ENCODE measurements at regions not wholly inside any gene's neighbourhood (a gene's known extent, or its start where the extent isn't known, plus 50 kb on each side); places are given as distances from the start of the nearest gene placed in this dataset.
"Not testable (repeated sequence)": the region's sequence is repeated elsewhere in the genome, so short reads cannot be mapped to it uniquely, and the experiment has no call there.

GRCh38 chr13:62489731-62490130 is 1074.1 kb upstream of the PCDH20 start:
- no peak for DNase-seq

- DNase-seq, result no peak
These were observed 1068.1 kb upstream of the PCDH20 start for GRCh38 chr13:62483774-62484173.

GRCh38 chr13:62482351-62482750 is 1066.7 kb upstream of the PCDH20 start:
- DNase-seq, result no peak

DNA sequence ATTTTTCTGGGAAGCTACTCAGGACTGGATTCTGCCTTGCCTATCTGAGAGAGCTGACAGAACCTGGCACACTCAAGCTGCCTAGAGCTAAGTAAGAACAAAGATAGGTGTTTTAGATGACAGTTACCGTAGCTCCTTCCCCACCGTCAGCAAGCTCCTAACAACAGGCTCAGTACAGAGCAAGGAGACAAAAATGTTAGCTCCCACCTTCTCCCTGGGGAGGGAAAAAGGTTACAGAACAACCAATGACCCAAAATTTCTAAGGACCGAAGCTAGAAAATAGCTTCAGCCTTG is 1058.2 kb upstream of the PCDH20 start:
- DNase-seq, result no peak

GRCh38 chr13:62473190-62473943 is 1057.7 kb upstream of the PCDH20 start:
- DNase-seq, result no peak

DNA sequence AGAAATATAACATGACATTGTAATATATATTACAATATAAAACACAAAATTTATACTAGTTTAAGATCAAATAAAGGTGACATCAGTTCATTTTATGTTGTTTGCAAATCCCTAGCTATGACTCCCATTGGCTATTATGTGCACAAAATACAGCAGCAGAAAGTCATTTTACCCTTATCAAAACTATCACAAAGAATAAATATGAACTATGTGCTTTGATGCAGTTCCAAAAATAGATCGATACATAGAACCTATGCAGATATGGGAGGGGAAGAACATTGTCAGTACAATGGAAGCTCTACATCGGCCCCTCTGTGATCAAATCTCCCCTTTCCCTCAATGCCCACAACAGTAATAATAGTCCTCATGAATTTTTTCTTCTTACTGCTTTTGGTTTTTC is 1038.1 kb upstream of the PCDH20 start:
- DNase-seq, result no peak

GRCh38 chr13:62450759-62451158 is 1035.1 kb upstream of the PCDH20 start:
- no peak for DNase-seq

- not testable (repeated sequence) for DNase-seq
These were observed 1032.2 kb upstream of the PCDH20 start for GRCh38 chr13:62447771-62448382.

- DNase-seq, result no peak
These were observed 1029.2 kb upstream of the PCDH20 start for GRCh38 chr13:62444805-62445204.

- no peak for DNase-seq
These were observed 1018.4 kb upstream of the PCDH20 start for GRCh38 chr13:62434081-62434480.

DNA sequence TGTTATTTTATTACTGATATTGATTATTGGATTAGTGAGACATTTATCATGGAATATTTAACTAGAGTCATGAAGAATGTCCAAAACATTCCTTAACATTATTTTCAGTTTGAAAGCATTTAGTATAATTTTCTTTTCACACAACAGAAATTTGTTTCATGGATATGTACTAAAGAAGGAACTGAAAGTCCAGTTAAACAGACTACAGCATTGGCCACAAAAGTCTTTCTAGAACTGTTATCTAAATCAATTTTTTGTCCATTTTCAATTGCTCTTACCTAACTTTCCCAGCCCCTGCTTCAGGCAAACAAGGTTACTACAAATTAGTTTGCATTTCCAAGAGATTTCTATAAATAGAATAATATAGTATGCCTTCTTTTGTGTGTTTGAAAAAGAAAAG is 1018.0 kb upstream of the PCDH20 start:
- no peak for DNase-seq

- DNase-seq, result no peak
These were observed 1017.3 kb upstream of the PCDH20 start for GRCh38 chr13:62432906-62433305.

DNA sequence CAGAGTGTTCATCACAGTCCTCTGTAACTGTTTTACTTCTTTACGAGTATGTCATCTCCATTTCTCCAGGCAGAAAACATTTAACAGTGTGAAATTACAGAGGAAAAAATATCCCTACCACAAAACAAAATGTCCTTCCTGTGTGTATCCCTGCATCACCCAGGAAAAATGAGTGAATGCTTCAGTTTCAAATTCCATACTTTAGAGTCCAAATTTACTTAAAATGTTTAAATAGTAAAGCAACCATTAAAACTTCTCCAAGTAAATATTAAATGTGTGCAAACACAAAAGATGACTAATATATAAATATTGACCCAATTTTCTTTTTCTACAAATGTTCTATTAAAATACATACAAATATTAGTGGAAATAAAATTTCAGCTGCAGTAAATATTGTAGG is 1016.6 kb upstream of the PCDH20 start:
- DNase-seq, result no peak

DNA sequence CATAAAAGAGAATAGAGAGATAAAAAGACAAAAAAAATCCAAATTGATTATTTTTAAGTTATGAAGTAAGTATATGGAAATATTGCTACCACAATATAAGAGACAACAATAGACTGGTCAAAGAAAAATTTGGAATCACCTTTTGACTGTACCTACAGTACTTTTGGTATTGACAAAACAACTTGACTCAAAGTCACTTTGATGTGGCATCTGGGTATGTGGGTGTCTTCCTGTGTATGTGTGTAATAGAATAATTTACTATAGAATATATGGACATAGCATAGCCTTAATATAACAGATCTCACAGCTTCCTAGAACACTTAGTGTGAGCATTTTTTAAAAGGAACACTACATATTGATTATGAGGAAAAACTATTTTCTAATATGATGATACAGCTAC is 1016.2 kb upstream of the PCDH20 start:
- no peak for DNase-seq

GRCh38 chr13:62418872-62419271 is 1003.2 kb upstream of the PCDH20 start:
- no peak for DNase-seq

GRCh38 chr13:62418376-62418775 is 1002.7 kb upstream of the PCDH20 start:
- DNase-seq, result no peak

DNA sequence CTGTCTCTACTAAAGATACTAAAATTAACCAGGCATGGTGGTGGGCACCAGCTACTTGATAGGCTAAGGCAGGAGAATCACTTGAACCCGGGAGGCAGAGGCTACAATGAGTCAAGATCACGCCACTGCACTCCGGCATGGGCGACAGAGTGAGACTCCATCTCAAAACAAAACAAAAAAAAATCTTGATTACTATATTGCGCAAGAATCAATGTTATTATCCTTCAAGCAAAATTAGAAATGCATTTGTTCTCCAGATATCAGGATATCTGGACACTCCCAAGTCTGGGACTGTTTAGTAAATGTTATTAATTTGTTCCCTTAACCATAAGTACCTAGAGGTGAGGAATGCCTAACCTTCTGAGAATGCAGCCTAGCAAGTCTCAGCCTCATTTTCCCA is 992.2 kb upstream of the PCDH20 start:
- no peak for DNase-seq

- DNase-seq, result no peak
These were observed 972.9 kb upstream of the PCDH20 start for GRCh38 chr13:62388515-62388914.

DNA sequence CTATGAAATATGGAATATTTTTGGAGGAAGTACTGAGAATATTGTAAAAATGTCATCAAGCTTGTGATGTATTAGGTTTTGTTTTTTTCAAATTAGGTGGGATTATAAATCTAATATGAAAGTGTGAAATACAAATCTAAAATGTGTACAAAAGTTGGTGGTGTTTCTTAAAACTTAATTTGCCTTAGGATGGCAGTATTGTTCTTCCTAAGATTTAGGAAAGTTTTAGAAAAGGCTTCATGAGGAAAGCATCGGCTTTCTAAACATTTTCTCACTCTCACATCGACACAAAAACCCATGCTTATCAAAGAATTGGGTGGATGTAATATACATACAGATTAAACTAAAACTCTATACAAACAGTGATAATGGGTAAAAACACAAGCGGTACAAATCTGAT is 972.0 kb upstream of the PCDH20 start:
- no peak for DNase-seq

- DNase-seq, result not testable (repeated sequence)
These were observed 963.6 kb upstream of the PCDH20 start for GRCh38 chr13:62379241-62379640.

DNA sequence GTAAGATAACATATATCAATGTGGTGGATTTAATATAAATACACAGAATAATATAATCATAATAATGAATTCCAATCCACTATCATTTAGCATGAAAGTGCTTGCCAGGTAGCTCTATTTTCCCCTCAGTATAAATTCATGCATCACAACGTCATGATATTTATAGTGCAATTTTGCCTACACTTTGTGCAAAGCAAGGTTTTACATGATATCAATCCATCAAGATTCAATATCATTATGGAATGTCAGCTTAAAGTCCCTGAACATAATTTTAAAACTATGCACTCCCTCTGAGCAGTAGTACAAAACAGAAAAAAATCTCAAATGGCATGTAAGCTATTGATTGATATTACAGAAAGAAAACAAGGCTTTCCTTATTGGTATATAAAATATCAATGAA is 962.2 kb upstream of the PCDH20 start:
- no peak for DNase-seq

DNA sequence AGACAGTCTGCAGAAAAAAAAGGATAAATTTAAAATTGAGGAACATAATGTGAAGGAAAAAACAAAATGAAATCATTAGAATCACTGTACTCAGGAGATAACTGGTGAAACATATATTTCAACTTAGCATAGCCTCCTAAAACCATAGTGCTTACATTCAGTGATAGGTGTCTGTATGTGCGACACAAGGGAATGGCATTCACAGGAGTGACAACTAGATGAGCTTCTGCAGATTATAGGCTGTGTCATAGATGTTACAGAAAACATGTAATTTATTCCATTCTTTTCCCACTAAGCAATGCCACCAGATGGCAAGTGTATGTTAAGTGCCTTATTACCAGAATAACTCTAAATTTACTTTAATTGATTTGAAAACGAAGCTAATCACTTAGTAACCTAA is 960.0 kb upstream of the PCDH20 start:
- no peak for DNase-seq

DNA sequence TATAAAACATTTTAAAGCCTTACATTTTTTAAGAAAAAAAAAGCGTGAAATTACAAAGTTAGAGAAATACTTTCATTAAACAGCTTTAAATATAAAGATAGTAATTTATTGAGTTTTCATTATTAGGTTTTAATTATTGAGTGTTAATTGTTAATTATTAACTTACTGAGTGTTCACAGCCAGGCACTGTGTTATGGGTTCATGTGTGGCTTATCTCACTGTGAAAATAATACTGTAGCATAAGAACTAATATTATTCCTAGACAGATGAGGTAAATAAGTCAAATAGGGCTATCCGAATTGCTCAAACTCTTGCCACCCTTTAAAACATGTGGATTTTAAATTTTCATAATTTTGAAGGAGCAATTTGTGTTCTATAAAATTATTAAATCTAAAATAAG is 956.1 kb upstream of the PCDH20 start:
- no peak for DNase-seq

GRCh38 chr13:62367971-62368370 is 952.3 kb upstream of the PCDH20 start:
- DNase-seq, result not testable (repeated sequence)

GRCh38 chr13:62360609-62361008 is 945.0 kb upstream of the PCDH20 start:
- no peak for DNase-seq
